ENCODE measurements at regions not wholly inside any gene's neighbourhood (a gene's known extent, or its start where the extent isn't known, plus 50 kb on each side); places are given as distances from the start of the nearest gene placed in this dataset.
"Not testable (repeated sequence)": the region's sequence is repeated elsewhere in the genome, so short reads cannot be mapped to it uniquely, and the experiment has no call there.

DNA sequence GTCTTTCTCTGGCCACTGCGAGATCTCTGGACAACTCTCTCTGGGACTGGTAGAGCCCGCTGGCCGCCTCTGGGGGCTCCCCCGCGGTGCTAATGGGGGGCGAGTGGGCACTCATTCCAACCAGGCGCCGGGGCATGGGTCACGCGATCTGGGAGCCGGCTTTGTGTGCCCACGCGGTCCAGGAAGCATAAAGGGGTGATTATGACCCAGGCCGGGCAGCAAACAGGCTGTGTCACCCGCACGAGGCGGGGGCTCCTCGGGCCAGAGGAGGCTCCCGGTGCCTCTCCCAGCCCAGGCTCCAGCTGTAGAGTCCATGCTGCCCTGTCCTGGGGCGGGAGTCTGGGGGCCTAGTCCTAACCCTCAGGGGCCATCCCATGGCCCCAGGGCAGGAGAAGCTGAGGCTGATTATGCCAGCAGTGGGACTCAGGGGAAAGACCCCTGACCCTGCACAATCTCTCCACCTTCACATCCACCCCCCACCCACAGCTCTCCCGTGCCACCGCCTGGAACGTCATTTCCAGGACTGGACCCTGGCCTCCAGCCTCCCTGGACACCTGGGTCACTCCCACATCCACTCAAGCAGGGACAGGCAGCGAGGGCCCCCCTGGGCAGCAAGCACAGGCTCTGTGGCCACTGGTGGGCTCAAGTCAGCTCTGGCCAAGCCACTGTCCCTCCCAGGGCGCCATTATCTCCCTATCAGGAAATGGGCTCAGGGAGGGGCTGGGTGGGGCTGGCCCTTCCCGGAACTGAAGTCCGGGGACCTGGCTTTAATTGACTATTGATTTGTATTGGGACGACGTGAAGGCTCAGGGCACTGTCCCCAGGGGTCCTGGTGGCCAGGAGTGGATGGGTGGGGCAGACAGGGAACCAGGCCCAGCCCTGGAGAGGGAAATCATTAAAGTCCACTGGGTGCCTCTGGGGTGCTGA is 50.0 kb downstream of the PTPRS start:
- no peak for DNase-seq

GRCh38 chr19:5289060-5289990 is 51.3 kb downstream of the PTPRS start:
- no peak for DNase-seq

- DNase-seq: no peak
Measured at GRCh38 chr19:5288347-5288739, 52.3 kb downstream of the PTPRS start.

DNA sequence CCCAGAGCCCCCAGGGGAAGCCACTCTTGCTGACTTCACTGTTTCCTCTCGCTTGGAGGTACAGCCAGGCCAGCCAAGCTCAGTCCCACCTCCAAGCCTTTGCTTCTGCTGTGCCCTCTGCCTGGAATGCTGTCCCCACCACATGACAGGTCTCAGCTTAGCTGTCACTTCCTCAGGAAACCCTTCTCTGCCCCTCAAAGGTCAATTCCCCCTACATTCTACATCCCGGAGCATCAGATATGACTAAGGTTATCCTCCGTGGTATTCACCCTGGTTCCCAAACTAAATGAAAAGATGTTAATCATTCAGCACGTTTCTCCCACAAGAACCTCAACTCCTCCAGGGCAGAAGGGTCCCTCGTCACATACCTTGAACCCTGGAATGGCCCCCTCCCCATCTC is 53.5 kb downstream of the PTPRS start:
- no peak for DNase-seq

DNA sequence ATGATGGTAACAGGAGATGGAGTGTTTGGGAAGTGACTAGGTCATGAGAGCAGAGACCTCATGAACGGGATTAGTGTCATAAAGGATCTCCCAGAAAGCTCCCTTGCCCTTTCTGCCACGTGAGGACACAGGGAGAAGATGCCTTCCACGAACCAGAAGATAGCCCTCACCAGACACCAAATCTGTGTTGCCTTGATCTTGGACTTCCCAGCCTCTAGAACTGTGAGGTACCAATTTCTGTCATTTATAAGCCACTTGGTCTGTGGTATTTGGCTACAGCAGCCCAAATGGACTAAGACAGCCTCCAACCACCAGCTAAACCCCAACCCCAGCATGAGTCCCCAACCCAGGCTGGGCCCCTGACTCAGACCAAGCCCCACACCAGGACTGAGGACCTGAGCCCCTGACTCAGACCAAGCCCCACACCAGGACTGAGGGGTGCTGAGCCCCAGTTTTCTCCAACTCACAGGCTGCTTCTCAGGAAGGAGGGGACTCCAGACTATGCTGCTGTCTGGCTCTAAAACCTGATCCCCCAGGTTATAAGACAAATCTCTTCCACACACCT is 54.1 kb downstream of the PTPRS start:
- DNase-seq: no peak

DNA sequence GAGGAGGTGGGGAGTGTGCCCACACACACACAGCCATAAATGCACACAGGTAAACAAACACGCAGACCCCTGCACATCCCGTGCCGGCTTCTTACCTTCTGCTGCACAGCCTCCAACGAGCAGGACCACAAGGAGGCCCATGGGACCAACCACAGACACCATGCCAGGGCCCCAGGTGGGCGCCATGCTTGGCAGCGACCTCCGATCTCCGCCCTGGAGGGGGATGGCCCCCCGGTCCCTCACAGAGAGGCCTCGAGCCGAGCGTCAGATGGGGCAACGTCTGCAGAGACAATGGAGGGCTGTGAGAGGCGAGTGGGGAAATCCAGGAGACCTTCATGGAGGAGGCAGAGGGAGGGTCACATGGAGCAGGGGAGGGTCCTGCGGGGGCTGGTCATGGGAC is 54.7 kb downstream of the PTPRS start:
- DNase-seq: no peak

DNA sequence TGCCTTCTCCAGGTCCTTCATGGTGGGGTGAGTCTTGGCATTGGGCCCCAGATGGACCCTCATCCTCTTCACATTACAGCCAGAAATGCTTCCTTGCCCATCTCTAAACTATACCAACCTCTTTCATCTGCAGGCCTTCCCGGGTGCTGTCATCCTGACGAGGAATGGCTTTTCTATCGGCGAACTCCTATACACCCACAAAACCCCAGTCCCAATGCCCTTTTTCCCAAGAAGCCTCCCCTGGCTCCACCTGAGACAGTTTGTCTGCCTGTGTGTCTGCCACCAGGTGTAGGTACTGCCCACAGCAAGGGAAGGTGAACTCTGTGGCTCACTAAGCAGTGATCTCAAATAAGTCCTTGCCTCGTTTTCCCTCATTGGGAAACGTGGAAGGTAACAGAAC is 55.3 kb downstream of the PTPRS start:
- no peak for DNase-seq

- no peak for DNase-seq
Measured at GRCh38 chr19:5282901-5283300, 57.7 kb downstream of the PTPRS start.

- no peak for DNase-seq
Measured at GRCh38 chr19:5281588-5281987, 59.0 kb downstream of the PTPRS start.

DNA sequence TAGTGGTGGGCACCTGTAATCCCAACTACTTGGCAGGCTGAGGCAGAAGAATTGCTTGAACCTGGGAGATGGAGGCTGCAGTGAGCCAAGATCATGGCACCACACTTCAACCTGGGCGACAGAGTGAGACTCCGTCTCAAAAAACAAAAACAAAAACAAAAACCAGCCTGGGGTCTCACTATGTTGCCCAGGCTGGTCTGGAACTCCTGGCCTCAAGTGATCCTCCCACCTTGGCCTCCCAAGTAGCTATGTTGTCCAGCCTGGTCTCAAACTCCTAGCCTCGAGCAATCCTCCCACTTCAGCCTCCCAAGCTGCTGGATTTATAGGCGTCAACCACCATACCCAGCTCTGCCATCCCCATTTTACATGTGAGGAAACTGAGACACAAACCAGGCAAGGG is 64.9 kb downstream of the PTPRS start:
- DNase-seq: not testable (repeated sequence)

DNA sequence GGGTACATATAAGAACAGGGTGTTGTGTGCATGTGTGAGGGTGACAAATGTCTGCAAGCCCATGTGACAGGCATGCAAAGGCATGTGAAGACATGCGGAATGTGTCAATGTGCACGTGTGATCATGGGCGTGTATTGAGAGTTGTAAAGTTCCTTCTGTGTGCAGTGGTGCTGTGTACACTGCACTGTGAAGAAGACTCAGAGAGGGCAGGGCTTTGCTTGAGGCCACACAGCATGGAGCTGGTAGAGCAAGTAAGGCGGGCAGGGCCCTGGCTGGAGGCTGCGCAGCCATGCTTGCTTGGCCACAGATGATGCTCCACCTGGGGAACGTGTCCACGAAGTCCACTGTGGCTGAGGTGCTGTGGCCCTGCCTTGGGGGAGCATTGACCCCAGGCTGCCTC is 66.8 kb downstream of the PTPRS start:
- no peak for DNase-seq

GRCh38 chr19:5271145-5271544 is 69.5 kb downstream of the PTPRS start:
- peak; percentile 38 for DNase-seq

GRCh38 chr19:5269926-5270325 is 70.7 kb downstream of the PTPRS start:
- no peak for DNase-seq

DNA sequence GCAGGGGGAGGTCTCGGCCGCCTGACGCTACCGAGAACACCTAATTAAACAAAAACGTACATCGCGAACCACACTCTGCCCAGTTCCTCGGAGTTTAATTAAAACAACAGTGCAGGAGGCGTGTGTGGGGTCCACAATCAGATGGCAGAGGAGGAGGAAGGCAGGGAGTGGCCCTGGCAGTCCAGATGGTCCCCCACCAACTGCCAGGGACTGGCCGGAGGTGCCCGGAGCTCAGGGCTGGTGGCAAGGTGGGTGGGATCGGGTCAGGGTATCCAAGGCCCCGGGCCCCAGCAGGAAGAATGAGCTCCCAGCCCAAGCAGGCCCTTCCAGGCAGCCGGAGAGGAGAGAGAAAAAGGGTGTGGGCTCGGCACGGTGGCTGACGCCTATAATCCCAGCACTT is 71.3 kb downstream of the PTPRS start:
- DNase-seq: no peak

- no peak for DNase-seq
Measured at GRCh38 chr19:5268801-5269200, 71.8 kb downstream of the PTPRS start.

DNA sequence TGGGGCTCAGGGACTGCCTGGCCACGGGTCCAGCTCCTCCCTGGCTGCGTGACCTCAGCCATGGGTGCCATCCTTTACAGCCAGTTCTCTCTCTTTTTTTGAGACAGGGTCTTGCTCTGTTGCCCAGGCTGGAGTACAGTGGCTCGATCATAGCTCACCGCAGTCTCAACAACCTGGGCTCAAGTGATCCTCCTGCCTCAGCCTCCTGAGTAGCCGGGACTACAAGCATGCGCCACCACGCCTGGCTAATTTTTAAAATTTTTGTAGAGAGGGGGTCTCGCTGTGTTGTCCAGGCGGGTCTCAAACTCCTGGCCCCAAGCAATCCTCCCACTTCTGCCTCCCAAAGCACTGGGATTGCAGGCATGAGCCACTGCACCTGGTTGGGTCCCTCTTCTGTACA is 75.4 kb downstream of the PTPRS start:
- no peak for DNase-seq

DNA sequence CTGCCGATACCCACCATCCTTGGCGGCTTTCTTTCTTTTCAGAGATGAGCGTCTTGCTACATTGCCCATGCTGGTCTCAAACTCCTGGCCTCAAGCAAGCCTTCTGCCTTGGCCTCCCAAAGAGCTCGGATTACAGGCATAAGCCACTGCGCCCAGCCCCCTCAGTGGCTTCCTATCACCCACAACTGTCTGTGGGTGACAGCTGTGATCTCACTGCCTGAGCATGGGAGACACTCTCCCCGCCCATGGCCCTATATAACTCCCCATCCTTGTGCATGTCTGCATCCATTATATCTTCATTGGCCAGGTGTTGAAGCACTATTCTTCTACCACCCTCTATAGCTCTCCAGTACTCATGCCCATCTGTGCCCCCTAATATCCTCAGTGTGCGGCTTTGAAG is 76.2 kb downstream of the PTPRS start:
- DNase-seq: no peak

DNA sequence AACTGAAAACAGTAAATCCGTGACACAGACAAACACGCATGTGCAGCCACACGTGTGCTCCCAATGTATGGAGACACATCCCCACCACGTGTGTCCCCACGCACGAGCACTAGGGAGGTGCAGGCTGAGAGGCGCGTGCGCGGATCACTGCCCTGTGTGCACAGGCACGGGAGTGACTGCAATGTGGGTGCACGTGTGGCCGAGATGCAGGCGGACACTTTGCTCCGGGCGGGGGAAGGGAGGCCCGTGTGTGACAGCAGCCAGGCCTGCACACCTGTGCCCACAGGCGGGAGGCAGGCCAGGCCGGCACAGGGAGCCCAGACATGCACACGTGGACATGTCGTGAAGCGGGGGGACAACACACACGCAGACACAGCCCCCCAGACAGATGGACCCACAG is 77.0 kb downstream of the PTPRS start:
- no peak for DNase-seq

- DNase-seq: peak; percentile 26
Measured at GRCh38 chr19:5262721-5263120, 77.9 kb downstream of the PTPRS start.

DNA sequence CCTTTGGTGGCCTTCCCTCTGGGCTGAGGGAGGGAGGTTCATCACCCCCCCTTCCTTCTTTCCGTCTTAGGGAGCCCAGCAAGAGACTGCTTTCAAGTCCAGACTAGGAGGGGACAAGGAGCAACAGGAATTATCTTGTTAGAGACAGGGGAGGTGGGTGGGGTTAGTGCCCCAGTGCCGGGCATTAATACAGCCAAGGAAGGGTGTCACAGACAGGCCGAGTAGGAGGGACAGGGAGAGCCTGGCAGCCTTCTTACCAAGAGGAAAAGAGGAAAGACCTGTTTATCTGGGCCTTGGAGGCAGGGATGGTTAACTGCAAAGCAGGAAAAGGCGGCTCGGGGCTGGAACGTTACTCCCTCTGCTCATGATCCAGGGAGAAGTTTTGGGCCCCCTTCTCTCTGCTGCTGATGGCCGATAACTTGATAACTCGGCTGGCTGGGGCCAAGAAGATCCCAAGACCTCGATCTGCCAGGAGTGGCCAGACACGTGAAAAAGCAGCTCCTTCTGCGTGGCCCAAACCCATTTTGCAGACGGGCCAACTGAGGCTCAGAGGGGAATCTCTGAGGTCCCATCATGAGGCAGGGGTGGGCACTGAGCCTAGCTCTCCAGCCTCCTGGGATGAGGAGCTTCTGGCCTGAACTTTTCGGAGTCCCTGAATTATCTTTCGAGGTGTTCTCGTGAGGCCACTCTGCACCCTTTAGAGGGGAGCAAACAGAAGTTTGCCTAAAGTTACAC is 79.3 kb downstream of the PTPRS start:
- no peak for DNase-seq

DNA sequence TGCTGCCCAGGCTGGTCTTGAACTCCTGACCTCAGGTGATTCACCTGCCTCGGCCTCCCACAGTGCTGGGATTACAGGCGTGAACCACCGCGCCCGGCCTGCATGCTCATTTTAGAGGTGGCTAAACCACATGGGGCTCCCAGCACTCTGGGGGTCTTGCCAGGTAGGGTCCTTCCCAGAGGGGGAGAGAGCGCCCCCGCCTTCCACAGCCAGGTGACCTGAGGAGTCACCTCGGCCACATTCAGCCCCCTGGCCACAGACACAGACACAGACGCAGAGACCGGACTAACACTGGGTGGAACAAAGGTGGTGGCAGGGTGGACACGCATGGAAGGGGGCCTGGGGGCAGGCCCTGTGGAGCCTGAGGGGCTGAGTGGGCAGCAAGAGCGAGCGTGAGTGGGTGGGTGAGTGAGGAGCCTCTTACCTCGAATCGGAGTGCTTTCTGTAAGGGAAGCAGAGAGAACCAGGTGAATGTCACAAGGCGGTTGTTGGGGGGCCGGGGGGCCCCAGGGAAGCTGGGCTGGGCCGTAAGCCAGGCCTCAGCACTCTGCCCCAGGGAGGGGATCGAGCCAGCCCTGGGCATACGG is 80.1 kb downstream of the PTPRS start:
- DNase-seq: no peak

GRCh38 chr19:5259750-5260149 is 80.9 kb downstream of the PTPRS start:
- no peak for DNase-seq

Measured in hematopoietic multipotent progenitor cell treated with erythropoietin and hydrocortisone succinate and interleukin-3 and kit ligand, for 6 days (in vitro differentiated cells).